Cardiac muscle cell (in vitro differentiated cells and primary cell): ENCODE measurements at regions not wholly inside any gene's neighbourhood (a gene's known extent, or its start where the extent isn't known, plus 50 kb on each side); places are given as distances from the start of the nearest gene placed in this dataset.
A peak's percentile ranks its signal among the peaks of the same experiment; 100 is the strongest.
"Not testable (repeated sequence)": the region's sequence is repeated elsewhere in the genome, so short reads cannot be mapped to it uniquely, and the experiment has no call there.

ENCODE experiments used
- DNase-seq, 2 donors: peaks; one replicate each; pipeline versions ENCODE4 v3.0.0 to v3.0.0-alpha.2; 2010 to 2017; ENCODE audit warnings: low read depth in 1 of 2, low spot score in 1 of 2
- H3K27ac ChIP-seq: fragments of 200-600 bp; sonication (generic); 2 replicates; pipeline ENCODE4 v1.5.1; 2016
- H3K27me3 ChIP-seq: fragments of 200-600 bp; sonication (generic); 2 replicates; pipeline ENCODE4 v1.6.0; 2016; ENCODE audit warnings: control low read depth
- H3K36me3 ChIP-seq: fragments of 200-600 bp; sonication (generic); 2 replicates; pipeline ENCODE4 v1.5.1; 2016; ENCODE audit warnings: control low read depth
- H3K4me1 ChIP-seq: fragments of 200-600 bp; sonication (generic); 2 replicates; pipeline ENCODE4 v1.8.1; 2017; ENCODE audit warnings: low read depth, mild to moderate bottlenecking, mixed run types
- H3K4me3 ChIP-seq: fragments of 200-600 bp; sonication (generic); 2 replicates; pipeline ENCODE4 v1.5.1; 2016; ENCODE audit warnings: mild to moderate bottlenecking
- H3K9me3 ChIP-seq: fragments of 200-600 bp; sonication (generic); 2 replicates; pipeline ENCODE4 v1.5.1; 2017; ENCODE audit warnings: low read depth, mild to moderate bottlenecking, control low read depth
- CTCF ChIP-seq: IDR thresholded peaks from 2 replicates; pipeline ENCODE4 v1.5.1; 2012; ENCODE audit warnings: low read depth, mild to moderate bottlenecking, low read length

- Histone ChIP-seq H3K9me3 (no peaks in the 10 kb centered on the region), H3K4me1 (no peaks in the 10 kb centered on the region), H3K36me3 (no peaks in the 10 kb centered on the region), H3K27ac (no peak overlapping the region), H3K4me3 (no peak overlapping the region), H3K27me3 (no peaks in the 10 kb centered on the region)
- DNase-seq = peak in 1 of 2 donors; percentile 38
- no peak for TF ChIP-seq CTCF
Observed at GRCh38 chr5:124176692-124177091, 569.7 kb downstream of the ZNF608 start.

GRCh38 chr5:124173386-124173785, 573.1 kb downstream of the ZNF608 start:
- H3K27ac ChIP-seq = no peak overlapping the region
- no peak for TF ChIP-seq CTCF
- H3K9me3 ChIP-seq = no peaks in the 10 kb centered on the region
- H3K4me1 ChIP-seq = no peaks in the 10 kb centered on the region
- H3K36me3 ChIP-seq = no peaks in the 10 kb centered on the region
- no peaks in the 10 kb centered on the region for H3K27me3 ChIP-seq
- no peak for DNase-seq
- H3K4me3 ChIP-seq = no peak overlapping the region

- Histone ChIP-seq H3K27me3 (no peaks in the 10 kb centered on the region), H3K27ac (no peak overlapping the region), H3K36me3 (no peaks in the 10 kb centered on the region), H3K4me1 (no peaks in the 10 kb centered on the region), H3K9me3 (no peaks in the 10 kb centered on the region), H3K4me3 (no peak overlapping the region)
- TF ChIP-seq CTCF = no peak
- no peak for DNase-seq
Observed at GRCh38 chr5:124172389-124173003, 573.9 kb downstream of the ZNF608 start.

GRCh38 chr5:124168093-124168492, 578.3 kb downstream of the ZNF608 start:
- not testable (repeated sequence) for H3K27me3 ChIP-seq, H3K36me3 ChIP-seq, H3K9me3 ChIP-seq, DNase-seq, H3K4me3 ChIP-seq, H3K4me1 ChIP-seq, H3K27ac ChIP-seq

- H3K9me3 ChIP-seq = no peaks in the 10 kb centered on the region
- TF ChIP-seq CTCF = no peak
- DNase-seq = peak in 1 of 2 donors; percentile 76
- no peak overlapping the region for H3K27ac ChIP-seq
- H3K4me1 ChIP-seq = peaks cover 13% of the 10 kb centered on the region
- H3K36me3 ChIP-seq = no peaks in the 10 kb centered on the region
- H3K4me3 ChIP-seq = no peak overlapping the region
- H3K27me3 ChIP-seq = no peaks in the 10 kb centered on the region
Observed at GRCh38 chr5:124162767-124163532, 583.5 kb downstream of the ZNF608 start.

- Histone ChIP-seq H3K27me3 (no peaks in the 10 kb centered on the region), H3K4me1 (peaks cover 13% of the 10 kb centered on the region), H3K27ac (no peak overlapping the region), H3K36me3 (no peaks in the 10 kb centered on the region), H3K9me3 (no peaks in the 10 kb centered on the region), H3K4me3 (no peak overlapping the region)
- TF ChIP-seq CTCF = no peak
- no peak for DNase-seq
Observed at GRCh38 chr5:124161266-124161665, 585.2 kb downstream of the ZNF608 start.
